Lower lobe of right lung (tissue), 2 donors: ENCODE measurements at regions not wholly inside any gene's neighbourhood (a gene's known extent, or its start where the extent isn't known, plus 50 kb on each side); places are given as distances from the start of the nearest gene placed in this dataset.

ENCODE experiments used
- ATAC-seq, 2 donors: fragments of 200-7000 bp; cut with Tn5 transposase; one replicate each; pipeline ENCODE4 v1.9.1; 2020 to 2022; ENCODE audit warnings: mild to moderate bottlenecking in 2 of 2, moderate library complexity in 2 of 2
- DNase-seq: peaks from one replicate; pipeline ENCODE4 v3.0.0-alpha.2; 2020
- H3K27ac ChIP-seq: fragments of 200-600 bp; one replicate; pipeline ENCODE4 v1.8.0; 2022
- H3K27me3 ChIP-seq: fragments of 200-600 bp; one replicate; pipeline ENCODE4 v1.8.0; 2022; ENCODE audit warnings: low read depth
- H3K36me3 ChIP-seq: fragments of 200-600 bp; one replicate; pipeline ENCODE4 v1.8.0; 2022; ENCODE audit warnings: mild to moderate bottlenecking
- H3K4me1 ChIP-seq: fragments of 200-600 bp; one replicate; pipeline ENCODE4 v1.8.0; 2022
- H3K4me3 ChIP-seq: fragments of 200-600 bp; one replicate; pipeline ENCODE4 v1.8.0; 2022; ENCODE audit warnings: mild to moderate bottlenecking
- H3K9me3 ChIP-seq: fragments of 200-600 bp; one replicate; pipeline ENCODE4 v1.8.0; 2022
- intact Hi-C: fragments of 100-400 bp; cut with DNase I; formaldehyde crosslinking; loops from one replicate; pipeline ENCODE4 v1.11.0; 2022
- TF ChIP-seq, protein P1 (sequence below): fragments of 200-600 bp; IDR thresholded peaks from one replicate; pipeline ENCODE4 v1.8.0; 2022; ENCODE audit warnings: antibody characterized with exemption, mild to moderate bottlenecking
- donor health status: DM: no; HTN: yes; CAD: no; lungs with severe emphysema.

DNA sequence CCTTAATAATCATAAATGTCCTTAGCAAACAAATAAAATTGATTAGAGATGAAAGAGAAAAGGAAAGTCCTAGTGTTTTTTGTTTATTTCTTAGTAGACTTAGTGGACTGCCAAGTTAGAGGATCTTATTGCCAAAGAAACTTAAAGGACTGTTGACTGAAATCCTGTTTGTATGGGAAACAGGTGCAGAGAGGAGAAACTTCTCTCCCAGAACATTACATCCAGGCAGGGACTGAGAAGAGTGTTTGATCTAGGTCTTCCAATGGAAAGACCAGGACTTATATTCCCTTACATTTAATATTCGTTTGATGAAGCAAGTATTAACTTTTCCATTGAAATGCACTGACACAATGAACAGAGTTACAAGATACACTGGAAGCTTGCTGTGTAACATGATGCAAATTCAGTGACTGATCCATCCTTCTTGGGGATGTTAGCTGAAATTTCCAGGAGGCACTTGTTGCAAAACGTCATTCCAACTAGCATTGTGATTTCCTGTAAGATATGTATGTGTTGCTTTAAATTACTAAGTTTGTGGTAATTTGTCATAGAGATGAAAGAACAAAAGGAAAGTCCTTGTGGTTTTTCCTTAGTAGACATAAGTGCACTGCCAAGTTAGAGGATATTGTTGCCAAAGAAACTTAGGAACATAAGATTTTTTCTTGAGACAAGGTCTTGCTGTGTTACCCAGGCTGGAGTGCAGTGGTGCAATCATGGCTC is 505.6 kb downstream of the STIM2 start:
- Histone ChIP-seq H3K27ac (no peak overlapping the region), H3K36me3 (no peaks in the 10 kb centered on the region)
- no peak for ATAC-seq

DNA sequence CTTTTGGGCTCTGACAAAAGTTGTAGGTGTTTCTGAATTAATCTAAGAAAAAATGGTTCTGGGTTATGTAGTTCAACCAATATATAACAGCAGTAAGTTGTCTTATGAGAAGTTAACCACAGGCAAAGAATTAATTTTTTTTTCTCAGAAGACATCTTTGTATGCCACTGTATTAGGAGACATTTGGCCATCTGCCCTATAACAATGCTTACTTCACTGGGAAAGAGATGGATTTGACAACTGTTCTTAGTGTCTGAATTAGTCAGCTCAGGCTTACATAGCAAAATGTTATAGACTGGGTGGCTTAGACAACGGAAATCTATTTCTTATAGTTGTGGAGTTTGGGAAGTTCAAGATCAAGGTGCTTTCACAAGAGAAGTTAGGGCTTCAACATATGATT is 508.1 kb downstream of the STIM2 start:
- H3K9me3 ChIP-seq = no peaks in the 10 kb centered on the region
- intact Hi-C loops = no loop called here
- H3K4me1 ChIP-seq = no peaks in the 10 kb centered on the region
- H3K36me3 ChIP-seq = no peaks in the 10 kb centered on the region
- H3K27ac ChIP-seq = no peak overlapping the region
- no peak overlapping the region for H3K4me3 ChIP-seq
- ATAC-seq (no peak), DNase-seq (no peak)
- TF ChIP-seq, protein P1, sequence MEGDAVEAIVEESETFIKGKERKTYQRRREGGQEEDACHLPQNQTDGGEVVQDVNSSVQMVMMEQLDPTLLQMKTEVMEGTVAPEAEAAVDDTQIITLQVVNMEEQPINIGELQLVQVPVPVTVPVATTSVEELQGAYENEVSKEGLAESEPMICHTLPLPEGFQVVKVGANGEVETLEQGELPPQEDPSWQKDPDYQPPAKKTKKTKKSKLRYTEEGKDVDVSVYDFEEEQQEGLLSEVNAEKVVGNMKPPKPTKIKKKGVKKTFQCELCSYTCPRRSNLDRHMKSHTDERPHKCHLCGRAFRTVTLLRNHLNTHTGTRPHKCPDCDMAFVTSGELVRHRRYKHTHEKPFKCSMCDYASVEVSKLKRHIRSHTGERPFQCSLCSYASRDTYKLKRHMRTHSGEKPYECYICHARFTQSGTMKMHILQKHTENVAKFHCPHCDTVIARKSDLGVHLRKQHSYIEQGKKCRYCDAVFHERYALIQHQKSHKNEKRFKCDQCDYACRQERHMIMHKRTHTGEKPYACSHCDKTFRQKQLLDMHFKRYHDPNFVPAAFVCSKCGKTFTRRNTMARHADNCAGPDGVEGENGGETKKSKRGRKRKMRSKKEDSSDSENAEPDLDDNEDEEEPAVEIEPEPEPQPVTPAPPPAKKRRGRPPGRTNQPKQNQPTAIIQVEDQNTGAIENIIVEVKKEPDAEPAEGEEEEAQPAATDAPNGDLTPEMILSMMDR = no peak
- no peaks in the 10 kb centered on the region for H3K27me3 ChIP-seq

More for the DNA sequence above, 505.6 kb downstream of the STIM2 start:
- DNase-seq = no peak
- no peaks in the 10 kb centered on the region for H3K27me3 ChIP-seq
- TF ChIP-seq, protein P1 = no peak
- H3K9me3 ChIP-seq = no peaks in the 10 kb centered on the region
- intact Hi-C loops = no loop called here
- no peaks in the 10 kb centered on the region for H3K4me1 ChIP-seq
- no peak overlapping the region for H3K4me3 ChIP-seq

DNA sequence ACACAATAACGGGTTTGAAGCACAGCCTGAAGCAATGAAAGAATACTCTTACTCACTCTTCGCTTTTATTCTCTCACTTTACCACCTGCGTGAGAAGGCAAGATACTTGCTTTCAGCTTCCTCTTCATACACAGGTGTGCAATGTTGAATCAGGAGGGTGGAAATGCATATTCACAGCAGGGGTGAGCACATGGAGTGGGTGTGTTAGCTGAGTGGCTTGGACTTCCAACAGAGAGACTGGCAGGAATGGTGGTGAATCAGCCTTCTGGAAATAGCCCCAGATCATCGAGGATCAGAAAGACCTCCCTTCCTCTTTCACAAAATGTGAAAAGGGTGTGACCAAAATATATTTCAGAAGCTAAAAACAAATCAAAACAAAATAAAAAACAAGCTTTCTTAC is 521.2 kb downstream of the STIM2 start:
- Histone ChIP-seq H3K9me3 (no peaks in the 10 kb centered on the region), H3K27ac (no peak overlapping the region), H3K4me3 (no peak overlapping the region), H3K36me3 (no peaks in the 10 kb centered on the region), H3K4me1 (no peaks in the 10 kb centered on the region), H3K27me3 (no peaks in the 10 kb centered on the region)
- intact Hi-C loops = no loop called here
- DNase-seq (no peak), ATAC-seq (no peak)
- TF ChIP-seq, protein P1 = no peak

DNA sequence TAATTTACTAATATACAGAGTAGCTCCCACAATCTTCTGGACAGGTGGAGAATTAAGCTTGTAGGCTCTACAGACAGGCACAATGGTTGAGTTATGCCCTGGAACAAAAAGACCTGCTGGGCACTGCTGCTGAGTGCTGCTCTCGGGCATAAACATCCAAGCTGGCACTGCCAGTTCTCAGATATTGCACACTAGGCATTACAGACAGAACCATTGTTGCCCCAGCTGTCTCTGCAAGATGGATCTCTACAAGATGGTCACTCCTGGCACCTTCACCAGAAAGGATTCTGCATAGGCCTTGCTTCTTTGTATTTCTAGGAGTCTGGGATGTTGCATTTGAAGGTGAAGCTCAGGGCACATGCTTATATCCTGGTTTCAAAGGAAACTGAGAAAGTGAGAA is 527.1 kb downstream of the STIM2 start:
- no peak overlapping the region for H3K27ac ChIP-seq
- ATAC-seq (no peak), DNase-seq (no peak)
- intact Hi-C loops = no loop called here
- no peak overlapping the region for H3K4me3 ChIP-seq
- no peaks in the 10 kb centered on the region for H3K9me3 ChIP-seq
- H3K4me1 ChIP-seq = no peaks in the 10 kb centered on the region
- TF ChIP-seq, protein P1 = no peak
- no peaks in the 10 kb centered on the region for H3K27me3 ChIP-seq
- H3K36me3 ChIP-seq = no peaks in the 10 kb centered on the region

DNA sequence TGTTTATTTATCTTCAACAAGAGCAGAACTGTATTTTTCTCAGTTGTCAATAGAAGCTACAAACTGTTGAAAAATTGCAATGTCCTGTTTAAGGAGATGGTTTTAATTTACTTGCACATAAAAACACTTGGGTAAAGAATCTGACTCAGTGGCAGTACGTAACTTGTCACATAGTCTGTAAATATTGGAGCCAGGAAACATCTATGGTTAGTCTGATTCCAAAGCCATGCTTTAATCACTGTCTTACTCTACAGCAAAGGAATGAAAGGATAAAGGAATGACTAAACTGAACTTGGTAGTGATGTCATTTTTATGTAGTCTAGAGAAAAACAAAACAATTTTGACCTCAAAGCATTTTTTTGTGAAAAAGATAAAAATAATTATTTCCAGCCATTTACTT is 537.2 kb downstream of the STIM2 start:
- intact Hi-C loops = no loop called here
- DNase-seq = no peak
- no peak overlapping the region for H3K4me3 ChIP-seq

More for the DNA sequence above, 537.2 kb downstream of the STIM2 start:
- H3K36me3 ChIP-seq = no peaks in the 10 kb centered on the region
- H3K27ac ChIP-seq = no peak overlapping the region
- H3K4me1 ChIP-seq = no peaks in the 10 kb centered on the region
- ATAC-seq = no peak
- TF ChIP-seq, protein P1 = no peak
- no peaks in the 10 kb centered on the region for H3K27me3 ChIP-seq
- H3K9me3 ChIP-seq = peaks cover 4% of the 10 kb centered on the region
